ENCODE measurements at regions not wholly inside any gene's neighbourhood (a gene's known extent, or its start where the extent isn't known, plus 50 kb on each side); places are given as distances from the start of the nearest gene placed in this dataset.
"Not testable (repeated sequence)": the region's sequence is repeated elsewhere in the genome, so short reads cannot be mapped to it uniquely, and the experiment has no call there.

- DNase-seq (ENCODE audit: low read depth) = no peak
Measured at GRCh38 chr4:129998436-129999150, 902.6 kb downstream of the C4orf33 start.

GRCh38 chr4:129999156-129999555, 903.2 kb downstream of the C4orf33 start:
- no peak for DNase-seq (ENCODE audit: low read depth)

- DNase-seq (ENCODE audit: low read depth) = no peak
Measured at GRCh38 chr4:130008461-130008860, 912.5 kb downstream of the C4orf33 start.

- not testable (repeated sequence) for DNase-seq (ENCODE audit: low read depth)
Measured at GRCh38 chr4:130012806-130013205, 916.9 kb downstream of the C4orf33 start.

GRCh38 chr4:130021706-130022105, 925.8 kb downstream of the C4orf33 start:
- no peak for DNase-seq (ENCODE audit: low read depth)

GRCh38 chr4:130023088-130023487, 927.1 kb downstream of the C4orf33 start:
- DNase-seq (ENCODE audit: low read depth) = no peak

- DNase-seq (ENCODE audit: low read depth) = no peak
Measured at GRCh38 chr4:130025701-130026100, 929.7 kb downstream of the C4orf33 start.

GRCh38 chr4:130026185-130026584, 930.2 kb downstream of the C4orf33 start:
- no peak for DNase-seq (ENCODE audit: low read depth)

GRCh38 chr4:130027973-130028372, 932.0 kb downstream of the C4orf33 start:
- DNase-seq (ENCODE audit: low read depth) = no peak

- no peak for DNase-seq (ENCODE audit: low read depth)
Measured at GRCh38 chr4:130028552-130028951, 932.6 kb downstream of the C4orf33 start.

GRCh38 chr4:130029442-130029841, 933.5 kb downstream of the C4orf33 start:
- DNase-seq (ENCODE audit: low read depth) = no peak

- no peak for DNase-seq (ENCODE audit: low read depth)
Measured at GRCh38 chr4:130031858-130032257, 935.9 kb downstream of the C4orf33 start.

- DNase-seq (ENCODE audit: low read depth) = not testable (repeated sequence)
Measured at GRCh38 chr4:130033657-130034056, 937.7 kb downstream of the C4orf33 start.

- no peak for DNase-seq (ENCODE audit: low read depth)
Measured at GRCh38 chr4:130034876-130035275, 938.9 kb downstream of the C4orf33 start.

GRCh38 chr4:130035391-130035790, 939.4 kb downstream of the C4orf33 start:
- no peak for DNase-seq (ENCODE audit: low read depth)

GRCh38 chr4:130037866-130038265, 941.9 kb downstream of the C4orf33 start:
- DNase-seq (ENCODE audit: low read depth) = not testable (repeated sequence)

GRCh38 chr4:130038540-130038939, 942.6 kb downstream of the C4orf33 start:
- DNase-seq (ENCODE audit: low read depth) = not testable (repeated sequence)

- no peak for DNase-seq (ENCODE audit: low read depth)
Measured at GRCh38 chr4:130043732-130044160, 947.8 kb downstream of the C4orf33 start.

- no peak for DNase-seq (ENCODE audit: low read depth)
Measured at GRCh38 chr4:130044788-130045531, 949.0 kb downstream of the C4orf33 start.

GRCh38 chr4:130053723-130054122, 957.8 kb downstream of the C4orf33 start:
- no peak for DNase-seq (ENCODE audit: low read depth)

GRCh38 chr4:130054908-130055307, 959.0 kb downstream of the C4orf33 start:
- no peak for DNase-seq (ENCODE audit: low read depth)

- DNase-seq (ENCODE audit: low read depth) = no peak
Measured at GRCh38 chr4:130056286-130056685, 960.3 kb downstream of the C4orf33 start.

- DNase-seq (ENCODE audit: low read depth) = no peak
Measured at GRCh38 chr4:130064471-130064870, 968.5 kb downstream of the C4orf33 start.

Data from activated T-helper 1 cell treated with Interleukin-2 at 50 U/mL for 16 hours (primary cell).